HG03175 (cell line): ENCODE measurements at regions not wholly inside any gene's neighbourhood (a gene's known extent, or its start where the extent isn't known, plus 50 kb on each side); places are given as distances from the start of the nearest gene placed in this dataset.
A peak's percentile ranks its signal among the peaks of the same experiment; 100 is the strongest.
"Not testable (repeated sequence)": the region's sequence is repeated elsewhere in the genome, so short reads cannot be mapped to it uniquely, and the experiment has no call there.

Experiments used
- ATAC-seq: cut with Tn5 transposase; IDR thresholded peaks from one replicate; pipeline ENCODE4 v1.9.1; 2021; ENCODE audit warnings: mild to moderate bottlenecking, moderate library complexity; ENCODE audit not compliant: unreplicated experiment

DNA sequence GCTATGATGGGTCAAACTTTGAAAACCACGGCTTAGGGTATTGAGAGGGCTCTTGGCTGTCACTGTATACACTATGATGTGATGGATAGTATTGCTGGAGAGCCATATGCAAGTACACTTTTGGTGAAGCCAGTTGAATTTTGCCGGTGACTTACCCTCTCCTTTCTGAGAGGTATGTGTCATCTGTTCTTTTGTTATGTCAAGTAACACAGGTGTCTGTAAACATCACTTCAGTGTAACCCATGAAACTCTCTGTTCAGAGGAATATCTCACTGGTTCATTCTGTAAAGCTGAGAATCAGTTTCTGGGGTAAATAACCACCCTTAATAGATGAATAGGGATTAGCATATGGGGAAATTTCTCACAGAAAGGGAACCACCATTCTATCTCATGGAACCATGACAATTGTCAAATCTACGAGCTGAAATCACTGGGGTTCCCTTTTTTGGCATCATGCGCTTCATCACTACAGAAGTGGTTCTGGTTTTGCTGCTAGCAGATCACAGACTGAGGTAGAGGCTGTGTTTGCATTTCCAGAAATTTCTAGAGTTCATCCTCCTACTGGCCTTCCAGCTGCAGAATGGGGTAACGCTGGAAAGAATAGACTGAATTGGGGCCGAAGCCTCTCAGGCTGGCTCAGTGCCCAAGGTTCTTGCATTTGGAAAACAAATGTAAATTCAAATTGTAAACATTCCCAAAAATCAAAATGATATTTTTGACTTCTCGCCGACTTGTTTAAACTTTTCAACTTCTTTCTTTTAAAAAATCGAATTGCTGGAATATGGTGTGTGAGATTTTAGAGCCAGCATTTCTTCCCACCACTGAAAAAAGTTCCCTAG, 83.3 kb upstream of the CREB5 start:
- ATAC-seq, result no peak

GRCh38 chr7:28329661-28330363, 82.5 kb upstream of the CREB5 start:
- ATAC-seq, result peak; percentile 70

DNA sequence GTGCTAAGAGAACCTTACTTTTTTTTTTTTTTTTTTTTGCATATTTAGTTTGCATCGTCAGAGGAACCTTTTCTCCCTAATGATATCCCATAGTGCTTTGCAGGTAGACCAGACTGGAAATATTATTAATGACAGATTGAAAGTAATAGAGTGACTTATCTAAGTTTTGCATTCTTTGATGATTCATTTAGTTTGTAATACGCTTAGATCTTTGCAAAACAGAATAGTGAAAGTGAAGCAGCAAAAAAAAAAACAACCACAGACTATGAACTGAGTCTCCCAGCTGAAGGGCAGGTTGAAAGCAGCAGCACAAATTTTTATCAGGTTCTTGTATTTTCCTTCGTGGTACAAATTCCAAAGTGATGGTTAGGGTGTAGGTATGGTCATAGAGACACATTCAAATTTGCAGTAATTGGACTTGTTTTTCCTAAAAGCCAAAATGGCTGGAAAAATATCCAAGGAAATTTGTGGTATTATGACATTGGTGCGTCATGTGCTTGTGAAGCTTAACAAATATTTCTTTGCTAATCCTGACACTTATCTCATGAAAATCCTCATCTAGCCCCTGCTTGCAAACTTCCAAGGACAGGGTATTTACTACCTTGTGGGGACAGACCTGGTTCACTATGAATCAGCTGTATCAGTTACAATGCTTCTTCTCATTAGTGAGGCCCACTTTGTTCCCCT, 81.8 kb upstream of the CREB5 start:
- ATAC-seq, result no peak

DNA sequence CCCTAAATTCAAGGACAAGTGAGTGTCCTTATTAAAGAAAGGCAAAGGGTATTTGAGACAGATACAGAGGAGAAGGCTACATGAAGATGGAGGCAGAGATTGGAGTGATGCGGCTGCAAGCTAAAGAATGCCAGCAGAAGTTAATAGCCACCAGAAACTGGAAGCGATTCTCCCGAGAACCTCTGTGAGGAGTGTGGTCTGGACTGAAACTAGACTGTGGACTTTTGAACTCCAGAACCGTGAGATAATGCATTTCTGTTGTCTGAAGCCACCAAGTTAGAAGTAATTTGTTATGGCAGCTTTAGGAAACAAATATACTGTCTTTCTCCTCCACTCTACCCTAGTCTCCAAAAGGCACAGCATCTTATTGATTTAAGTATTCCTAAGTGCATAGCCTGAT, 80.3 kb upstream of the CREB5 start:
- ATAC-seq, result no peak

GRCh38 chr7:28333548-28333947, 78.8 kb upstream of the CREB5 start:
- not testable (repeated sequence) for ATAC-seq

DNA sequence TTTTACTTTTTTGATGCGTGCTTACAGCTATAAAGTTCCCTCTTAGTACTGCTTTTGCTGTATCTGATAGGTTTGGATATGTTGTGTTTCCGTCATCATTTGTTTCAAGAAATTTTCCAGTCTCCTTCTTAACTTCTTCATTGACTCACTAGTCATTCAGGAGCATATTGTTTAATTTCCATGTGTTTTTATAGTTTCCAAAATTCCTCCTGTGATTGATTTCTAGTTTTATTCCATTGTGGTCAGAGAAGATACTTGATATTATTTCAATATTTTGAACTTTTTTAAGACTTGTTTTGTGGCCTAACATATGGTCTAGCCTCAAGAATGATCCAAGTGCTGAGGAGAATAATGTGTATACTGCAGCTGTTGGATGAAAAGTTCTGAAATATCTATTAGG, 75.5 kb upstream of the CREB5 start:
- ATAC-seq, result no peak

DNA sequence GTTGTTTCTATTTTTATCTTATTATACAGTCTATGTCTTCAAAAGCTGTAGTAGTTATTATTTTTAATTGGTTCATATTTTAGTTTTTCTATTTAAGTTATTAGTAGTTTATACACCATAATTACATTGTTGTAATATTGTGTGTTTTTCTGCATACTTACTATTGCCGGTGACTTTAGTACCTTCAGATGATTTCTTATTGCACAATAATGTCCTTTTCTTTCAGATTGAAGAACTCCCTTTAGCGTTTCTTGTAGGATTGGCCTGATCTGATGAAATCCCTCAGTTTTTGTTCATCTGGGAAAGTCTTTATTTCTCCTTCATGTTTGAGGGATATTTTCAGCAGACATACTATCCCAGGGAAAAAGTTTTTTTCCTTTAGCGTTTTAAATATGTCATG, 74.3 kb upstream of the CREB5 start:
- no peak for ATAC-seq

DNA sequence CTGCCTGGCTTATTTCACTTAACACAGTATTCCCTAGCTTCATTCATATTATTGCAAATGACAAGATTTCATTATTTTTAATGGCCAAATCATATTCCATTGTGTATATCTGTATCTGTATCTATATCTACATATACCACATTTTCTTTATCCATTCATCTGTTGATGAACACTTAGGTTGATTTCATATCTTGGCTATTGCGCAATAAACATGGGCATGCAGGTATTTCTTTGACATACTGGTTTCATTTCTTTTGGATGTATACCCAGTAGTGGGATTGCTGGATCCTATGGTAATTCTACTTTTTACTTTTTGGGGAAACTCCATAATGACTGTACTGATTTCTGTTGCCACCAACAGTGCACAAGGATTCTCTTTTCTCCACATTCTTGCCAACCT, 68.9 kb upstream of the CREB5 start:
- no peak for ATAC-seq

GRCh38 chr7:28346256-28346655, 66.1 kb upstream of the CREB5 start:
- no peak for ATAC-seq

DNA sequence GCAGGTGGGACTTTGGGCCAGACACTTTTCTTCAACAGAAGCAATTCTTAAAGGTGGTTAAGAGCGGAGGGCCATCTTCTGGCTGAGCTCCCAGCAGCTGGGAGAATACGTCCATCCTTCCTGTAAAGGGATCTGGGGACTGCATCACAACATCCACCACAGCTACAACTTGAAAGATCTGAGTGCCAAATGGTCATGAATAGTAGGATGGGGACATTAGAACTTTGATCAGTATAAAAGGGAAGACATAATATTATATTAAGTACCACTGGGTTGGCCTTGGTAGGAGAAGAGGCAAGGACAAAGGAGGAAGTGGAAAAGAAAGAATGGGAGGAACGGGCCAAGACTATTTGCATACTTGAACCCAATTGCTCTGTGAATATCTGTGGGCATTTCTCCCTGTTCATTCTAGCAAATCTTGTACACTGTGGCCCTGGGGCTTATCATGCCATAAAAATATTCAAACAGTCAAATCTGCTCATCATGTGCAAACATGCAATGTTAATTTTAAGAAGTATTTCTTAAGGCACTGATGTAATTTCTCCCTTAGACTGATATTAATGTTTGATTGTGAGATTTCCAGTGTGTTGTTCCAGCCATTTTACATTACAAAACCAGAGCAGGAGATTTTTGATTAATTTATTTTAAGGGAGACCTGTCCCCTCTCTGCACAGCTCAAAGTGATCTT, 65.5 kb upstream of the CREB5 start:
- ATAC-seq, result no peak

DNA sequence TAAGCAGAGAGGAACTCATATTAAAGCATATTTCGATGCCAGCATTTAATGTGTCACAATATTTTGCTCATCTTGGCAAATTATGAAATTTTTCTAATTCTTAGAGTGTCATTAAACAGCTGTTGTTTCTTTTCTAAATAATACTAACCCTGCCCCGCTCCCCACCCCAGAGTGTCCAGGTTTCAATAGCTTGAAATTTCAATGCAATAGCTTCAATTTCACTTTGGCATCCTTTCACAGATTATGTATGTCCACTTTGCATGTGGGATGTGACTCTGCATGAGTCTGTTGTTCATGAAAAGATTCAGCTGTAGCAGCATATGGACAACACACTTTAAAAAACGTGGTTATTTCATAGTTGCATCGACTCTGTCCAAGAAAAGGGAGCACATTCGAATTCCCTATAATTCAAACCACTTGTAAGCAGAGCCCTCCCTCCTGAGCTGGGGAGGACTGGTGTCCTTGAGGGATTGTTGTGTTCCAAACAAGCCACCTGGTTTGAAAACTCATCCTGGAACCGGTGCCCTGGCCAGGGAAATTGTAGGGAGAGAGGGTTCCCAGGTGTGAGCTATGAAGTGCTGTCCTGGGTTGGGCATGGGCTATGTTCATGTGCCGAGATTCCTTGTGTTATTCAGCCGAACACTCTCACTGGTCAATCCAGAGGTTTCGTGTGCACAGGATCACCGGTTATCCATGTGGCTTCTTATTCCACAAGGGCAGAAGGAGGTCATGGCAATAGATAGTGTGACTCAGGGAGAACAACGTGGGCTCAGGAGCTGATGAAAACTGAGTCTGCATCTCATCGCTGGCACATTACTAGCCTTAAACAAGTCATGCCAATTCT, 64.6 kb upstream of the CREB5 start:
- no peak for ATAC-seq

DNA sequence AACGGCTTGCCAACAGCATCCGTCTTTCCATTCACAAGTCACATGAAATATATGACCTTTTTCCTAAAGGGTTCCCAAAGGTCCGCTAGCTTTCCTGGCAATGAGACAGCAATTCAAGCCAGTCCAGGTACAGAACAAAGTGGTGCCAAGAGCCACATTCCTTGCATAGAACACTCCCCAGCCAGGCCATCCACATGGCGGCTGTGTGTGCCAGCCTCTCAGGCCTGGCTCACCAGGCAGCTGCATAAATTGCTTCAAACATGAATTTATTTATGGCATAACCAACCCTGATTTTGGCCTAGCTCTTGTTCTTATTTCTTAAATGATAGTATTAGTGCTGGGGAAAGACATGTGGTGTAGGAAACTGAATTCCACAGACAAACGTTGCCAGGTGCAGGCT, 63.7 kb upstream of the CREB5 start:
- ATAC-seq, result no peak

- no peak for ATAC-seq
These were observed 62.7 kb upstream of the CREB5 start for GRCh38 chr7:28349637-28350036.

DNA sequence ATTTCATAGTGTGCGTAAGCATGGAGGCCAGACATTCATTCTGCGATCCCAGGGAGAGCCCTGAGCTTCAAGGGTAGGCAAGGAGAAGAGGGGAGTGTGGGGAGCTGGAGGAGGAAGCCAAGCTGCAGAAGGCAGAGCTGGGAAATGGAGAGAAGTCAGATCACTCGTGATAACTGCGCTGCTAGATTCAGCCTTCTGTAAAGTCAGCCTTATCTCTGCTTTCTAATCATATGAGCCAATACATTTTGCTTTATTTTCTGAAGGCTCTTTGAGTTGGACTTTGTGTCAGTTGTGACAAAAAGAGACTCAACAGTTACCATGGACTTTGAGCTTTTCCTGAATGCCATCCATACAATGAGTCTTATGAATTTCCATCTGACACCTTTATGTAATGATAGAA, 61.7 kb upstream of the CREB5 start:
- ATAC-seq, result no peak

- no peak for ATAC-seq
These were observed 60.9 kb upstream of the CREB5 start for GRCh38 chr7:28351450-28351849.

GRCh38 chr7:28354601-28355402, 57.5 kb upstream of the CREB5 start:
- no peak for ATAC-seq

DNA sequence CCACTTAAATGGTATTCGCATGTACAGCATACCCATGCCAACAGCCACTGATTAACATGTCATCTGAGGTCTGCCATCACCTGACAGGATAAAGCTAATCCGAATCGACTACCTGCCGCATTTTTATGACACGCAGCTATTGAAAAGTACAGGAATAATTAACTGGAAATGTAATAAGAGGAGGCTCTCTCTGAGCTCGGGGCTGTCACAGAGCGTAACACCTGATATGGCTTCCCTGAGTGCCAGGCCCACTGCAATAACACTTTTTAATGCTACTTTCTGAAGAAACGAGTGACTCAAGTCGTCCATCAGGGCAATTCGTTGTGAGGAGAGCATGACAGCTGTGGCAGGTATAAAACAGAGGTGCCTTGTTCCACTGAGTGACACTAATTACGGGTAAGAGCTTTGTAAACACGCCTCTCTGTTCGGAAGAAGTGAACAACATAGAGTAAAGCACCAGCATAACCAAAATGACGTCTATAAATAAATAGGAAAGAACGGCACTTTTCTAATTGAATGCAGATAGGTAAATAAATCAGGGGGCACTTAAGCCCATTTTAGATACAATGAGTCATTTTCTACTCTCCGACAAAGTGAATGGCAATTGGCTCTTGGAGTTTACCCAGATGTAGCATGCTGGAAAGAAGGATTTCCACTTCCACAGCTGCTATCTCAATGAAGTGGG, 56.5 kb upstream of the CREB5 start:
- no peak for ATAC-seq

DNA sequence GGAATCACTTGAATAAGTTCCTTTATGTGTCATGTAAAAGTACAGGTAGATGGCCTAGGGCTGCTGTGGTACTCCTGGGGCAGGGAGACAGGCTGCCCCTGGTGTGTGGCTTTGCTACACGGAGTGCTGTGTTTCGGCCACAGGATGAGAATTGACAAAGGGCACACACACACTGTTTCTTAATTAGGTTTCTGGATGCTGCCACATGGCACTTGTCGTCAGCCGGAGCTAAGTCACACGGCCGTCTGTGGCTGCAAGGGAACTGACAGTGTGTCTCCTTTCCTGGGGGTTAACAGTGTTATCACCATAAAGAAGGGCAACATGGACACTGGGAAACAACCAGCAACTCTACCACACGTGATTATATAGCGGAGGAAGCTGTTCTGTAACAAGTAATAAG, 55.7 kb upstream of the CREB5 start:
- no peak for ATAC-seq

GRCh38 chr7:28358423-28358868, 53.9 kb upstream of the CREB5 start:
- ATAC-seq, result no peak
